Thymus (tissue), 11 donors: ENCODE measurements at regions not wholly inside any gene's neighbourhood (a gene's known extent, or its start where the extent isn't known, plus 50 kb on each side); places are given as distances from the start of the nearest gene placed in this dataset.
"Not testable (repeated sequence)": the region's sequence is repeated elsewhere in the genome, so short reads cannot be mapped to it uniquely, and the experiment has no call there.

Source experiments
- DNase-seq, 9 donors: peaks; one replicate each; pipeline ENCODE4 v3.0.0-alpha.2; 2013; ENCODE audit warnings: low spot score in 9 of 9, low read depth in 6 of 9, missing footprints in 1 of 9
- H3K27ac ChIP-seq, 2 donors: one replicate each; pipeline ENCODE4 v1.5.1; 2013; ENCODE audit warnings: control low read depth in 1 of 2, low read depth in 1 of 2, low read length in 1 of 2, mild to moderate bottlenecking in 1 of 2, moderate library complexity in 1 of 2
- H3K27me3 ChIP-seq, 2 donors: one replicate each; pipeline ENCODE4 v1.5.1; 2013; ENCODE audit warnings: low read length in 1 of 2; ENCODE audit not compliant: control insufficient read depth in 2 of 2, insufficient read depth in 1 of 2
- H3K36me3 ChIP-seq, 2 donors: one replicate each; pipeline ENCODE4 v1.5.1; 2013; ENCODE audit warnings: low read length in 1 of 2, mild to moderate bottlenecking in 1 of 2, moderate library complexity in 1 of 2; ENCODE audit not compliant: control insufficient read depth in 2 of 2, insufficient read depth in 2 of 2
- H3K4me1 ChIP-seq, 2 donors: one replicate each; pipeline ENCODE4 v1.5.1; 2013; ENCODE audit warnings: low read length in 2 of 2; ENCODE audit not compliant: control insufficient read depth in 2 of 2, insufficient read depth in 2 of 2
- H3K4me3 ChIP-seq, 2 donors: one replicate each; pipeline ENCODE4 v1.5.1; 2013; ENCODE audit warnings: low read length in 2 of 2, control low read depth in 1 of 2, mild to moderate bottlenecking in 1 of 2
- H3K9me3 ChIP-seq, 2 donors: one replicate each; pipeline ENCODE4 v1.5.1; 2013; ENCODE audit warnings: low read length in 1 of 2, mild to moderate bottlenecking in 1 of 2; ENCODE audit not compliant: control insufficient read depth in 2 of 2, insufficient read depth in 1 of 2
- WGBS: extraction: QIAGEN DNeasy Blood & Tissue Kit; methylation state at CpG from one replicate; pipeline ENCODE4 v1.1.7; 2013; 5-methylcytosine and 5-hydroxymethylcytosine counted together
- donor health status: healthy.

- H3K27ac ChIP-seq = peak overlapping the region; percentile 58 to 67
- WGBS = under 1% methylated on average over 20 of the region's 41 CpGs
- H3K4me1 ChIP-seq, H3K27me3 ChIP-seq, H3K36me3 ChIP-seq, H3K9me3 ChIP-seq: not testable (repeated sequence)
- peak; percentile 12 to 79 (median 51) for DNase-seq
- peak overlapping the region; percentile 34 to 42 for H3K4me3 ChIP-seq
Observed at GRCh38 chr5:34244281-34245031, 201.4 kb upstream of the C1QTNF3 start.

- peak overlapping the region in 1 of 2 donors; percentile 60 for H3K27ac ChIP-seq
- no CpG with 5 or more reads among the region's 31 CpGs for WGBS
- H3K36me3 ChIP-seq, H3K27me3 ChIP-seq, H3K9me3 ChIP-seq, H3K4me1 ChIP-seq: not testable (repeated sequence)
- H3K4me3 ChIP-seq = peak overlapping the region in 1 of 2 donors; percentile 42
- DNase-seq = peak in 1 of 9 donors; percentile 31
Observed at GRCh38 chr5:34245032-34245394, 202.0 kb upstream of the C1QTNF3 start.

- not testable (repeated sequence) for H3K4me3 ChIP-seq, H3K9me3 ChIP-seq, DNase-seq, H3K36me3 ChIP-seq, H3K27me3 ChIP-seq, H3K4me1 ChIP-seq, H3K27ac ChIP-seq
- WGBS = 64% methylated on average over 2 of the region's 2 CpGs
Observed at GRCh38 chr5:34245813-34246212, 202.8 kb upstream of the C1QTNF3 start.

GRCh38 chr5:34258598-34258997 is 215.6 kb upstream of the C1QTNF3 start:
- H3K27me3 ChIP-seq, H3K27ac ChIP-seq, H3K4me3 ChIP-seq, H3K36me3 ChIP-seq, DNase-seq, H3K4me1 ChIP-seq, H3K9me3 ChIP-seq: not testable (repeated sequence)

- 63% methylated on average over 3 of the region's 4 CpGs for WGBS
- not testable (repeated sequence) for H3K4me3 ChIP-seq, H3K27me3 ChIP-seq, DNase-seq, H3K27ac ChIP-seq, H3K4me1 ChIP-seq, H3K9me3 ChIP-seq, H3K36me3 ChIP-seq
Observed at GRCh38 chr5:34261020-34261419, 218.0 kb upstream of the C1QTNF3 start.

GRCh38 chr5:34266151-34266550 is 223.1 kb upstream of the C1QTNF3 start:
- H3K4me3 ChIP-seq, H3K9me3 ChIP-seq, H3K36me3 ChIP-seq, H3K27ac ChIP-seq, H3K4me1 ChIP-seq, DNase-seq, H3K27me3 ChIP-seq: not testable (repeated sequence)

GRCh38 chr5:34296759-34297158 is 253.7 kb upstream of the C1QTNF3 start:
- not testable (repeated sequence) for H3K9me3 ChIP-seq, H3K4me3 ChIP-seq, H3K27ac ChIP-seq, DNase-seq, H3K36me3 ChIP-seq, H3K27me3 ChIP-seq, H3K4me1 ChIP-seq
- 58% methylated on average over 1 of the region's 1 CpG for WGBS

GRCh38 chr5:34329201-34329600 is 286.2 kb upstream of the C1QTNF3 start:
- not testable (repeated sequence) for H3K9me3 ChIP-seq, H3K27me3 ChIP-seq, H3K36me3 ChIP-seq, H3K27ac ChIP-seq, DNase-seq, H3K4me3 ChIP-seq, H3K4me1 ChIP-seq
- 84% methylated on average over 2 of the region's 2 CpGs for WGBS

GRCh38 chr5:34329611-34330108 is 286.6 kb upstream of the C1QTNF3 start:
- H3K27ac ChIP-seq, H3K9me3 ChIP-seq, H3K4me3 ChIP-seq, DNase-seq, H3K4me1 ChIP-seq, H3K36me3 ChIP-seq, H3K27me3 ChIP-seq: not testable (repeated sequence)
